Glutamatergic neuron (in vitro differentiated cells): ENCODE measurements at regions not wholly inside any gene's neighbourhood (a gene's known extent, or its start where the extent isn't known, plus 50 kb on each side); places are given as distances from the start of the nearest gene placed in this dataset.

Experiments used
- DNase-seq: peaks from one replicate; pipeline ENCODE4 v3.0.0; 2022
- H3K27ac Mint-ChIP-seq: one replicate; pipeline ENCODE4 v1.8.0; 2020; ENCODE audit warnings: mild to moderate bottlenecking, mixed read lengths, inconsistent platforms; ENCODE audit not compliant: unreplicated experiment
- H3K27me3 Mint-ChIP-seq: one replicate; pipeline ENCODE4 v1.8.0; 2020; ENCODE audit warnings: mild to moderate bottlenecking, moderate library complexity, mixed read lengths, inconsistent platforms; ENCODE audit not compliant: unreplicated experiment
- H3K36me3 Mint-ChIP-seq: one replicate; pipeline ENCODE4 v1.8.0; 2020; ENCODE audit warnings: mild to moderate bottlenecking, mixed read lengths, inconsistent platforms; ENCODE audit not compliant: unreplicated experiment
- H3K4me1 Mint-ChIP-seq: one replicate; pipeline ENCODE4 v1.8.0; 2020; ENCODE audit warnings: mild to moderate bottlenecking, low read depth, mixed read lengths, inconsistent platforms; ENCODE audit not compliant: unreplicated experiment
- H3K4me3 Mint-ChIP-seq: one replicate; pipeline ENCODE4 v1.8.0; 2020; ENCODE audit warnings: mild to moderate bottlenecking, mixed read lengths, inconsistent platforms; ENCODE audit not compliant: unreplicated experiment
- H3K9me3 Mint-ChIP-seq: one replicate; pipeline ENCODE4 v1.8.0; 2020; ENCODE audit warnings: mild to moderate bottlenecking, moderate library complexity, mixed read lengths, inconsistent platforms; ENCODE audit not compliant: unreplicated experiment
- CTCF ChIP-seq: fragments of 200-600 bp; sonication (generic); IDR thresholded peaks from one replicate; pipeline ENCODE4 v1.5.0; 2021; ENCODE audit not compliant: partially characterized antibody, unreplicated experiment

GRCh38 chr18:51878724-51879123 lies 461.3 kb upstream of the DCC start:
- no peak for DNase-seq
- TF ChIP-seq CTCF, result no peak
- H3K4me3 Mint-ChIP-seq, result no peak overlapping the region
- H3K9me3 Mint-ChIP-seq, result peaks cover 3% of the 10 kb centered on the region
- no peaks in the 10 kb centered on the region for H3K27me3 Mint-ChIP-seq
- no peaks in the 10 kb centered on the region for H3K36me3 Mint-ChIP-seq
- H3K4me1 Mint-ChIP-seq, result no peaks in the 10 kb centered on the region
- H3K27ac Mint-ChIP-seq, result no peak overlapping the region

GRCh38 chr18:51879329-51879728 lies 460.7 kb upstream of the DCC start:
- DNase-seq, result no peak
- TF ChIP-seq CTCF, result no peak
- Mint-ChIP-seq H3K4me3 (no peak overlapping the region), H3K9me3 (peaks cover 3% of the 10 kb centered on the region), H3K4me1 (no peaks in the 10 kb centered on the region), H3K27ac (no peak overlapping the region), H3K27me3 (no peaks in the 10 kb centered on the region), H3K36me3 (no peaks in the 10 kb centered on the region)

GRCh38 chr18:51881394-51881793 lies 458.6 kb upstream of the DCC start:
- H3K27me3 Mint-ChIP-seq, result no peaks in the 10 kb centered on the region
- H3K36me3 Mint-ChIP-seq, result no peaks in the 10 kb centered on the region
- H3K9me3 Mint-ChIP-seq, result peaks cover under 1% of the 10 kb centered on the region
- TF ChIP-seq CTCF, result no peak
- H3K27ac Mint-ChIP-seq, result no peak overlapping the region
- no peaks in the 10 kb centered on the region for H3K4me1 Mint-ChIP-seq
- DNase-seq, result no peak
- H3K4me3 Mint-ChIP-seq, result no peak overlapping the region

GRCh38 chr18:51884039-51884438 lies 456.0 kb upstream of the DCC start:
- no peak for TF ChIP-seq CTCF
- H3K36me3 Mint-ChIP-seq, result no peaks in the 10 kb centered on the region
- H3K9me3 Mint-ChIP-seq, result no peaks in the 10 kb centered on the region
- H3K27ac Mint-ChIP-seq, result no peak overlapping the region
- H3K4me1 Mint-ChIP-seq, result no peaks in the 10 kb centered on the region
- DNase-seq, result no peak
- H3K27me3 Mint-ChIP-seq, result no peaks in the 10 kb centered on the region
- H3K4me3 Mint-ChIP-seq, result no peak overlapping the region

GRCh38 chr18:51890762-51891161 lies 449.2 kb upstream of the DCC start:
- Mint-ChIP-seq H3K27me3 (no peaks in the 10 kb centered on the region), H3K4me3 (no peak overlapping the region), H3K27ac (no peak overlapping the region), H3K4me1 (no peaks in the 10 kb centered on the region), H3K36me3 (no peaks in the 10 kb centered on the region), H3K9me3 (no peaks in the 10 kb centered on the region)
- no peak for TF ChIP-seq CTCF
- DNase-seq, result no peak
